GM23338 (cell line): ENCODE measurements at regions not wholly inside any gene's neighbourhood (a gene's known extent, or its start where the extent isn't known, plus 50 kb on each side); places are given as distances from the start of the nearest gene placed in this dataset.
A peak's percentile ranks its signal among the peaks of the same experiment; 100 is the strongest.

Experiments used
- ATAC-seq: fragments of 200-7000 bp; cut with Tn5 transposase; 3 replicates; pipeline ENCODE4 v1.9.1; 2020
- DNase-seq: peaks from one replicate; pipeline ENCODE4 v3.0.0-alpha.2; 2015; ENCODE audit warnings: low spot score
- H2AFZ ChIP-seq: fragments of 200-600 bp; sonication (generic); 2 replicates; pipeline ENCODE4 v1.8.0; 2016; ENCODE audit warnings: antibody characterized with exemption, mild to moderate bottlenecking, moderate library complexity
- H3F3A ChIP-seq: fragments of 200-600 bp; sonication (generic); replicated peaks from 2 replicates; pipeline ENCODE4 v1.8.0; 2017; ENCODE audit warnings: antibody characterized with exemption, mixed run types, low read depth
- H3K27ac ChIP-seq: fragments of 200-600 bp; sonication (generic); 2 replicates; pipeline ENCODE4 v1.6.1; 2016; ENCODE audit warnings: low read depth
- H3K27me3 ChIP-seq: fragments of 200-600 bp; sonication (generic); 2 replicates; pipeline ENCODE4 v1.8.0; 2016; ENCODE audit warnings: mild to moderate bottlenecking, mixed run types, moderate library complexity; ENCODE audit not compliant: insufficient read depth
- H3K36me3 ChIP-seq: fragments of 200-600 bp; sonication (generic); 2 replicates; pipeline ENCODE4 v1.8.0; 2016; ENCODE audit warnings: mild to moderate bottlenecking; ENCODE audit not compliant: insufficient read depth
- H3K4me1 ChIP-seq: fragments of 200-600 bp; sonication (generic); 2 replicates; pipeline ENCODE4 v1.8.0; 2016; ENCODE audit warnings: mild to moderate bottlenecking, moderate library complexity; ENCODE audit not compliant: insufficient read depth
- H3K4me2 ChIP-seq: fragments of 200-600 bp; sonication (generic); 2 replicates; pipeline ENCODE4 v1.7.1; 2017; ENCODE audit warnings: mixed run types
- H3K4me3 ChIP-seq: fragments of 200-600 bp; sonication (generic); 2 replicates; pipeline ENCODE4 v1.6.1; 2016; ENCODE audit warnings: mixed run types
- H3K79me2 ChIP-seq: fragments of 200-600 bp; sonication (generic); replicated peaks from 2 replicates; pipeline ENCODE4 v1.8.0; 2017; ENCODE audit warnings: mild to moderate bottlenecking; ENCODE audit not compliant: insufficient read depth
- H3K9me2 ChIP-seq: fragments of 200-600 bp; sonication (generic); 2 replicates; pipeline ENCODE4 v1.8.0; 2017; ENCODE audit not compliant: insufficient read depth
- H4K20me1 ChIP-seq: fragments of 200-600 bp; sonication (generic); replicated peaks from 2 replicates; pipeline ENCODE4 v1.8.0; 2017; ENCODE audit warnings: mild to moderate bottlenecking; ENCODE audit not compliant: insufficient read depth
- H3K27ac Mint-ChIP-seq: 2 replicates; pipeline ENCODE4 v1.8.0; 2020; ENCODE audit warnings: inconsistent platforms, mild to moderate bottlenecking, moderate library complexity, mixed read lengths
- H3K27me3 Mint-ChIP-seq: 3 replicates; pipeline ENCODE4 v1.8.0; 2022; ENCODE audit warnings: low read depth, mild to moderate bottlenecking, moderate library complexity, mixed read lengths, inconsistent platforms; ENCODE audit not compliant: insufficient read depth, poor library complexity
- H3K36me3 Mint-ChIP-seq: 3 replicates; pipeline ENCODE4 v1.8.0; 2021; ENCODE audit warnings: low read depth, mild to moderate bottlenecking, inconsistent platforms, moderate library complexity, mixed read lengths
- H3K4me1 Mint-ChIP-seq: 3 replicates; pipeline ENCODE4 v1.8.0; 2020; ENCODE audit warnings: mild to moderate bottlenecking, inconsistent platforms, mixed read lengths
- H3K4me3 Mint-ChIP-seq: 3 replicates; pipeline ENCODE4 v1.8.0; 2021; ENCODE audit warnings: moderate library complexity, mild to moderate bottlenecking, inconsistent platforms, mixed read lengths
- H3K9me3 Mint-ChIP-seq: 3 replicates; pipeline ENCODE4 v1.8.0; 2020; ENCODE audit warnings: moderate library complexity, mild to moderate bottlenecking, inconsistent platforms, mixed read lengths
- ETS1 ChIP-seq: IDR thresholded peaks from 2 replicates; pipeline ENCODE4 v1.6.1; 2016; ENCODE audit warnings: antibody characterized with exemption
- EZH2 ChIP-seq: fragments of 200-600 bp; sonication (generic); IDR thresholded peaks from one replicate; pipeline ENCODE4 v1.8.0; 2017; ENCODE audit warnings: antibody characterized with exemption, mild to moderate bottlenecking, low read depth; ENCODE audit not compliant: unreplicated experiment
- JUNB ChIP-seq: IDR thresholded peaks from one replicate; pipeline ENCODE4 v1.6.1; 2016; ENCODE audit warnings: antibody characterized with exemption; ENCODE audit not compliant: unreplicated experiment
- POLR2AphosphoS5 ChIP-seq: IDR thresholded peaks from 2 replicates; pipeline ENCODE4 v1.6.1; 2016; ENCODE audit warnings: antibody characterized with exemption, low read depth
- REST ChIP-seq: IDR thresholded peaks from one replicate; pipeline ENCODE4 v1.6.1; 2018; ENCODE audit warnings: antibody characterized with exemption; ENCODE audit not compliant: unreplicated experiment
- STAT1 ChIP-seq: IDR thresholded peaks from one replicate; pipeline ENCODE4 v1.6.1; 2016; ENCODE audit warnings: antibody characterized with exemption; ENCODE audit not compliant: unreplicated experiment
- ZNF114 ChIP-seq: fragments of 250-450 bp; sonication (Bioruptor Pico); IDR thresholded peaks from 2 replicates; pipeline ENCODE4 v1.5.0; 2020; ENCODE audit warnings: mild to moderate bottlenecking, moderate library complexity
- ZNF331 ChIP-seq: fragments of 250-450 bp; sonication (Bioruptor Pico); IDR thresholded peaks from 2 replicates; pipeline ENCODE4 v1.5.0; 2020; ENCODE audit warnings: low read depth, mild to moderate bottlenecking, moderate library complexity
- ZNF462 ChIP-seq: fragments of 250-450 bp; sonication (Bioruptor Pico); IDR thresholded peaks from 2 replicates; pipeline ENCODE4 v1.5.0; 2020; ENCODE audit warnings: mild to moderate bottlenecking, moderate library complexity

- no peak for TF ChIP-seq POLR2AphosphoS5
- no peak for TF ChIP-seq EZH2
Measured at GRCh38 chr12:103036581-103037214, 79.2 kb downstream of the ASCL1 start.

GRCh38 chr12:103043531-103044486 lies 86.3 kb downstream of the ASCL1 start:
- no peaks in the 10 kb centered on the region for H4K20me1 ChIP-seq
- H3K4me1 ChIP-seq, result no peaks in the 10 kb centered on the region
- no peaks in the 10 kb centered on the region for H3K36me3 Mint-ChIP-seq
- no peaks in the 10 kb centered on the region for H3K27me3 ChIP-seq
- H3K27ac Mint-ChIP-seq, result no peak overlapping the region
- peak overlapping the region; percentile 28 for H2AFZ ChIP-seq
- peaks cover 21% of the 10 kb centered on the region for H3K4me1 Mint-ChIP-seq
- H3K9me2 ChIP-seq, result peaks cover 7% of the 10 kb centered on the region; the same call in 1 of the 2 replicates
- peak; percentile 62 for DNase-seq
- no peaks in the 10 kb centered on the region for H3K79me2 ChIP-seq
- no peaks in the 10 kb centered on the region; the same call in 1 of the 2 replicates for H3F3A ChIP-seq
- peak overlapping the region; percentile 69 for H3K4me2 ChIP-seq
- ATAC-seq, result peak; percentile 98
- peak overlapping the region; percentile 42 for H3K4me3 ChIP-seq
- H3K9me3 Mint-ChIP-seq, result no peaks in the 10 kb centered on the region
- no peaks in the 10 kb centered on the region for H3K36me3 ChIP-seq
- H3K4me3 Mint-ChIP-seq, result peak overlapping the region; percentile 60
- H3K27ac ChIP-seq, result no peak overlapping the region
- H3K27me3 Mint-ChIP-seq, result peaks cover 2% of the 10 kb centered on the region
- no peak for TF ChIP-seq ZNF462
- no peak for TF ChIP-seq REST
- no peak for TF ChIP-seq ZNF331 (CRISPR knock-in tag)
- no peak for TF ChIP-seq ETS1
- TF ChIP-seq ZNF114 (CRISPR knock-in tag), result no peak
- TF ChIP-seq JUNB, result no peak
- no peak for TF ChIP-seq STAT1

More at GRCh38 chr12:103036581-103037214, 79.2 kb downstream of the ASCL1 start:
- Histone ChIP-seq H3K4me1 (no peaks in the 10 kb centered on the region), H2AFZ (no peak overlapping the region), H3F3A (no peaks in the 10 kb centered on the region), H3K27ac (no peak overlapping the region), H4K20me1 (no peaks in the 10 kb centered on the region), H3K79me2 (no peaks in the 10 kb centered on the region), H3K9me2 (no peaks in the 10 kb centered on the region), H3K4me3 (no peak overlapping the region), H3K4me2 (no peak overlapping the region), H3K36me3 (no peaks in the 10 kb centered on the region), H3K27me3 (no peaks in the 10 kb centered on the region)
- no peak overlapping the region for H3K4me3 Mint-ChIP-seq
- no peak for DNase-seq
- peaks cover 4% of the 10 kb centered on the region; the same call in 1 of the 3 replicates for H3K4me1 Mint-ChIP-seq
- peaks cover 2% of the 10 kb centered on the region; the same call in 1 of the 3 replicates for H3K36me3 Mint-ChIP-seq
- peaks cover 8% of the 10 kb centered on the region; the same call in 1 of the 3 replicates for H3K9me3 Mint-ChIP-seq
- no peak overlapping the region for H3K27ac Mint-ChIP-seq
- peaks cover 2% of the 10 kb centered on the region for H3K27me3 Mint-ChIP-seq
- ATAC-seq, result no peak
